ENCODE measurements at regions not wholly inside any gene's neighbourhood (a gene's known extent, or its start where the extent isn't known, plus 50 kb on each side); places are given as distances from the start of the nearest gene placed in this dataset.
A peak's percentile ranks its signal among the peaks of the same experiment; 100 is the strongest.

- H4K20me1 ChIP-seq (ENCODE audit: insufficient read depth, low read length), result no peaks in the 10 kb centered on the region
- peaks cover 17% of the 10 kb centered on the region for H3K4me1 ChIP-seq (ENCODE audit: insufficient read depth, low read length)
- no peak overlapping the region for H3K4me2 ChIP-seq (ENCODE audit: low read length)
- peaks cover 5% of the 10 kb centered on the region for H3K9me3 ChIP-seq (ENCODE audit: insufficient read depth, low read depth, low read length)
- no peak overlapping the region for H3K4me3 ChIP-seq (ENCODE audit: insufficient read depth, low read depth, low read length)
- H3K36me3 Mint-ChIP-seq (ENCODE audit: low read depth, unreplicated experiment), result no peaks in the 10 kb centered on the region
- H3K27ac Mint-ChIP-seq (ENCODE audit: unreplicated experiment), result no peak overlapping the region
- H3K9ac ChIP-seq (ENCODE audit: low read length), result no peak overlapping the region
- no peaks in the 10 kb centered on the region for H3K27me3 ChIP-seq (ENCODE audit: insufficient read depth, low read length)
- H3K27me3 Mint-ChIP-seq (ENCODE audit: low read depth, unreplicated experiment), result peaks cover 2% of the 10 kb centered on the region
- peak overlapping the region; percentile 18 for H2AFZ ChIP-seq (ENCODE audit: low read depth, low read length)
- TF ChIP-seq CTCF (IDR thresholded peaks at IDR 0.05; ENCODE audit: insufficient read depth, low read depth, low read length), result no peak
- no peak for TF ChIP-seq EZH2 (IDR thresholded peaks at IDR 0.05; ENCODE audit: insufficient read depth, low read length)
- peaks cover 6% of the 10 kb centered on the region for H3K9me3 Mint-ChIP-seq (ENCODE audit: unreplicated experiment)
- no peaks in the 10 kb centered on the region for H3K79me2 ChIP-seq (ENCODE audit: insufficient read depth, low read length)
- peaks cover 12% of the 10 kb centered on the region for H3K4me1 Mint-ChIP-seq (ENCODE audit: low read depth, unreplicated experiment)
- FAIRE-seq (no peak), DNase-seq (ENCODE audit: low read depth) (no peak)
- H3K36me3 ChIP-seq (ENCODE audit: insufficient read depth, low read length), result no peaks in the 10 kb centered on the region
- no peak overlapping the region for H3K4me3 Mint-ChIP-seq (ENCODE audit: unreplicated experiment)
- no peak overlapping the region for H3K27ac ChIP-seq (ENCODE audit: low read depth, low read length)
Measured at GRCh38 chr22:27662359-27663301, 138.9 kb downstream of the MN1 start.

- no peaks in the 10 kb centered on the region for H3K79me2 ChIP-seq (ENCODE audit: insufficient read depth, low read length)
- Mint-ChIP-seq H3K27me3 (ENCODE audit: low read depth, unreplicated experiment) (no peaks in the 10 kb centered on the region), H3K36me3 (ENCODE audit: low read depth, unreplicated experiment) (no peaks in the 10 kb centered on the region), H3K27ac (ENCODE audit: unreplicated experiment) (no peak overlapping the region), H3K9me3 (ENCODE audit: unreplicated experiment) (peaks cover 7% of the 10 kb centered on the region), H3K4me1 (ENCODE audit: low read depth, unreplicated experiment) (peaks cover 12% of the 10 kb centered on the region), H3K4me3 (ENCODE audit: unreplicated experiment) (no peak overlapping the region)
- FAIRE-seq (no peak), DNase-seq (ENCODE audit: low read depth) (no peak)
- H3K4me2 ChIP-seq (ENCODE audit: low read length), result no peak overlapping the region
- peaks cover 18% of the 10 kb centered on the region for H3K4me1 ChIP-seq (ENCODE audit: insufficient read depth, low read length)
- no peak overlapping the region for H3K9ac ChIP-seq (ENCODE audit: low read length)
- H2AFZ ChIP-seq (ENCODE audit: low read depth, low read length), result no peak overlapping the region
- no peak overlapping the region for H3K27ac ChIP-seq (ENCODE audit: low read depth, low read length)
- H3K4me3 ChIP-seq (ENCODE audit: insufficient read depth, low read depth, low read length), result no peak overlapping the region
- H3K9me3 ChIP-seq (ENCODE audit: insufficient read depth, low read depth, low read length), result peaks cover 5% of the 10 kb centered on the region
- no peaks in the 10 kb centered on the region for H3K27me3 ChIP-seq (ENCODE audit: insufficient read depth, low read length)
- no peaks in the 10 kb centered on the region for H3K36me3 ChIP-seq (ENCODE audit: insufficient read depth, low read length)
- no peaks in the 10 kb centered on the region for H4K20me1 ChIP-seq (ENCODE audit: insufficient read depth, low read length)
- TF ChIP-seq CTCF (IDR thresholded peaks at IDR 0.05; ENCODE audit: insufficient read depth, low read depth, low read length) (no peak), EZH2 (IDR thresholded peaks at IDR 0.05; ENCODE audit: insufficient read depth, low read length) (no peak)
Measured at GRCh38 chr22:27663812-27664211, 137.7 kb downstream of the MN1 start.

Data from astrocyte (in vitro differentiated cells and primary cell).